Upper lobe of right lung (tissue), 1 donor: ENCODE measurements at regions not wholly inside any gene's neighbourhood (a gene's known extent, or its start where the extent isn't known, plus 50 kb on each side); places are given as distances from the start of the nearest gene placed in this dataset.

Experiments used
- ATAC-seq: fragments of 200-7000 bp; cut with Tn5 transposase; one replicate; pipeline ENCODE4 v1.9.1; 2020; ENCODE audit warnings: mild to moderate bottlenecking, moderate library complexity
- DNase-seq: peaks from one replicate; pipeline ENCODE4 v3.0.0-alpha.2; 2020
- H3K27ac ChIP-seq: fragments of 200-600 bp; one replicate; pipeline ENCODE4 v1.8.0; 2022
- H3K27me3 ChIP-seq: fragments of 200-600 bp; one replicate; pipeline ENCODE4 v1.8.0; 2022; ENCODE audit warnings: mild to moderate bottlenecking
- H3K36me3 ChIP-seq: fragments of 200-600 bp; one replicate; pipeline ENCODE4 v1.8.0; 2022
- H3K4me1 ChIP-seq: fragments of 200-600 bp; one replicate; pipeline ENCODE4 v1.8.0; 2022
- H3K4me3 ChIP-seq: fragments of 200-600 bp; one replicate; pipeline ENCODE4 v1.8.0; 2022; ENCODE audit warnings: mild to moderate bottlenecking
- H3K9me3 ChIP-seq: fragments of 200-600 bp; one replicate; pipeline ENCODE4 v1.8.0; 2022
- intact Hi-C: fragments of 100-400 bp; cut with DNase I; formaldehyde crosslinking; loops from one replicate; pipeline ENCODE4 v1.11.0; 2022
- TF ChIP-seq, protein P1 (sequence below): fragments of 200-600 bp; IDR thresholded peaks from one replicate; pipeline ENCODE4 v1.8.0; 2022; ENCODE audit warnings: antibody characterized with exemption
- donor health status: DM: no; HTN: yes; CAD: no; lungs with severe emphysema.

GRCh38 chr11:32256466-32256865 lies 165.6 kb downstream of the RCN1 start:
- no peak overlapping the region for H3K27ac ChIP-seq
- H3K9me3 ChIP-seq = no peaks in the 10 kb centered on the region
- H3K36me3 ChIP-seq = no peaks in the 10 kb centered on the region
- peaks cover 5% of the 10 kb centered on the region for H3K27me3 ChIP-seq
- H3K4me3 ChIP-seq = no peak overlapping the region
- DNase-seq (no peak), ATAC-seq (no peak)
- intact Hi-C loops = no loop called here
- H3K4me1 ChIP-seq = no peaks in the 10 kb centered on the region
- TF ChIP-seq, protein P1, sequence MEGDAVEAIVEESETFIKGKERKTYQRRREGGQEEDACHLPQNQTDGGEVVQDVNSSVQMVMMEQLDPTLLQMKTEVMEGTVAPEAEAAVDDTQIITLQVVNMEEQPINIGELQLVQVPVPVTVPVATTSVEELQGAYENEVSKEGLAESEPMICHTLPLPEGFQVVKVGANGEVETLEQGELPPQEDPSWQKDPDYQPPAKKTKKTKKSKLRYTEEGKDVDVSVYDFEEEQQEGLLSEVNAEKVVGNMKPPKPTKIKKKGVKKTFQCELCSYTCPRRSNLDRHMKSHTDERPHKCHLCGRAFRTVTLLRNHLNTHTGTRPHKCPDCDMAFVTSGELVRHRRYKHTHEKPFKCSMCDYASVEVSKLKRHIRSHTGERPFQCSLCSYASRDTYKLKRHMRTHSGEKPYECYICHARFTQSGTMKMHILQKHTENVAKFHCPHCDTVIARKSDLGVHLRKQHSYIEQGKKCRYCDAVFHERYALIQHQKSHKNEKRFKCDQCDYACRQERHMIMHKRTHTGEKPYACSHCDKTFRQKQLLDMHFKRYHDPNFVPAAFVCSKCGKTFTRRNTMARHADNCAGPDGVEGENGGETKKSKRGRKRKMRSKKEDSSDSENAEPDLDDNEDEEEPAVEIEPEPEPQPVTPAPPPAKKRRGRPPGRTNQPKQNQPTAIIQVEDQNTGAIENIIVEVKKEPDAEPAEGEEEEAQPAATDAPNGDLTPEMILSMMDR = no peak

GRCh38 chr11:32259641-32260081 lies 168.8 kb downstream of the RCN1 start:
- Histone ChIP-seq H3K27me3 (peaks cover 5% of the 10 kb centered on the region), H3K36me3 (no peaks in the 10 kb centered on the region), H3K9me3 (no peaks in the 10 kb centered on the region), H3K27ac (no peak overlapping the region), H3K4me3 (no peak overlapping the region), H3K4me1 (no peaks in the 10 kb centered on the region)
- intact Hi-C loops = no loop called here
- DNase-seq = peak; percentile 68
- TF ChIP-seq, protein P1 = no peak
- ATAC-seq = peak; percentile 87

DNA sequence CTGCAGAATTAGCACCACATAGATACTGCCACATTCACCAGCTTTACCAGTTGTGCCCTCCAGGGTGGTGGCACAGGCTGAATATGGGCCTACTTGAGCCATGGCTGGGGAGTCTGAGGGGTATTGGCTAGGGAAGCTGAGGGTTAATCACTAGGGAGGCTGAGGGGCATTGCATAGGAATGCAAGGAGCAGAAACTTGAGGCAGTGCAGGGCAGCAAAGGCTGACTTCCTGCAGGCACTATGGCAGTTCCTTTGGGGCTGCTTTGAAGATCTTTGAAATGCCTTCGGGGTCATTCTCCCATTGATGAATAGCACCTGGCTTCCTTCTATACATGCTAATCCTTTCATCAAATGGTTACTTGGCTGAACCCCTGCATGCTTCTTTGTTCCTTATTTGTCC lies 171.5 kb downstream of the RCN1 start:
- DNase-seq (no peak), ATAC-seq (no peak)
- Histone ChIP-seq H3K4me3 (no peak overlapping the region), H3K27ac (no peak overlapping the region), H3K9me3 (no peaks in the 10 kb centered on the region), H3K4me1 (no peaks in the 10 kb centered on the region), H3K36me3 (no peaks in the 10 kb centered on the region), H3K27me3 (no peaks in the 10 kb centered on the region)
- TF ChIP-seq, protein P1 = no peak
- intact Hi-C loops = no loop called here

DNA sequence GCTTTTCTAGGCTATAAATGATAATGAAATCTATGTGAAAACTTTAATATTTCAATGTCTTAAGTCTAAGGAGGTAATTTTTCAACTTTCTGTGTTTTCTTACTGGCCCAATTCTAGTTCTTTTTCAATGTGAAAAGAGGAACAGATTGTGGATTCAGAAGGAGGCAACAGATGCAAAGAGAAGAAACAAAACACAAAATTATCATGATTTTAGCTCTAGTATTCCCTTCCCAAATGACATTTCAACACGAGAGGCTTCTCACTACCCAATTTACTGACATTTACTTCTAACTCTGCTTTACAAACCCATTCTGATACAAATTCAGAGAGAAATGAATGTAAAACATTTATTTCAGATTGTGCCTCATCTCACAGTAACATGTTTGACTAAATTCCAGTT lies 169.4 kb downstream of the WT1 start:
- H3K9me3 ChIP-seq = no peaks in the 10 kb centered on the region
- TF ChIP-seq, protein P1 = no peak
- H3K36me3 ChIP-seq = no peaks in the 10 kb centered on the region
- H3K4me3 ChIP-seq = no peak overlapping the region
- ATAC-seq = no peak
- H3K27me3 ChIP-seq = no peaks in the 10 kb centered on the region
- no peak for DNase-seq
- H3K27ac ChIP-seq = no peak overlapping the region
- intact Hi-C loops = no loop called here
- no peaks in the 10 kb centered on the region for H3K4me1 ChIP-seq

- intact Hi-C loops = no loop called here
- Histone ChIP-seq H3K27me3 (no peaks in the 10 kb centered on the region), H3K4me3 (no peak overlapping the region)
These were observed 168.7 kb downstream of the WT1 start for GRCh38 chr11:32266601-32267000.

More at GRCh38 chr11:32266601-32267000, 168.7 kb downstream of the WT1 start:
- H3K4me1 ChIP-seq = no peaks in the 10 kb centered on the region
- no peaks in the 10 kb centered on the region for H3K9me3 ChIP-seq
- H3K36me3 ChIP-seq = no peaks in the 10 kb centered on the region
- DNase-seq (no peak), ATAC-seq (no peak)
- TF ChIP-seq, protein P1 = no peak
- no peak overlapping the region for H3K27ac ChIP-seq
